Activated CD4-positive, alpha-beta T cell treated with anti-CD3 and anti-CD28 coated beads, Interleukin-2, amount 10 ng/mL, durations not matched to agents 7 days and 5 days (primary cell): ENCODE measurements at regions not wholly inside any gene's neighbourhood (a gene's known extent, or its start where the extent isn't known, plus 50 kb on each side); places are given as distances from the start of the nearest gene placed in this dataset.

Experiments used
- CTCF ChIA-PET: fragments of 350-600 bp; sonication (Branson Sonifier 250); formaldehyde crosslinking; loops from one replicate; lab custom pipeline; 2021; ENCODE audit warnings: antibody characterized with exemption; lab: Charles Lee
- POLR2A ChIA-PET: fragments of 350-600 bp; sonication (Branson Sonifier 250); formaldehyde crosslinking; loops from one replicate; lab custom pipeline; 2021; ENCODE audit warnings: antibody characterized with exemption; lab: Charles Lee
- DNase-seq: peaks from one replicate; pipeline ENCODE4 v3.0.0-alpha.2; 2020
- H3K27ac Mint-ChIP-seq: one replicate; pipeline ENCODE4 v1.8.0; 2021; ENCODE audit warnings: mild to moderate bottlenecking, moderate library complexity, mixed read lengths
- H3K27me3 Mint-ChIP-seq: one replicate; pipeline ENCODE4 v1.8.0; 2021; ENCODE audit warnings: mixed read lengths
- H3K36me3 Mint-ChIP-seq: one replicate; pipeline ENCODE4 v1.8.0; 2021; ENCODE audit warnings: low read depth, mixed read lengths
- H3K4me1 Mint-ChIP-seq: one replicate; pipeline ENCODE4 v1.8.0; 2021; ENCODE audit warnings: mixed read lengths
- H3K4me3 Mint-ChIP-seq: one replicate; pipeline ENCODE4 v1.8.0; 2021; ENCODE audit warnings: mild to moderate bottlenecking, moderate library complexity, mixed read lengths
- H3K9me3 Mint-ChIP-seq: one replicate; pipeline ENCODE4 v1.8.0; 2021; ENCODE audit warnings: mixed read lengths

- no peaks in the 10 kb centered on the region for H3K36me3 Mint-ChIP-seq
- DNase-seq: no peak
- H3K4me3 Mint-ChIP-seq: no peak overlapping the region
- no peak overlapping the region for H3K27ac Mint-ChIP-seq
- POLR2A ChIA-PET: no interaction called here
- no peaks in the 10 kb centered on the region for H3K4me1 Mint-ChIP-seq
- H3K27me3 Mint-ChIP-seq: no peaks in the 10 kb centered on the region
- CTCF ChIA-PET: no interaction called here
- H3K9me3 Mint-ChIP-seq: no peaks in the 10 kb centered on the region
Observed at GRCh38 chr2:83787189-83787588, 671.9 kb downstream of the SUCLG1 start.

- Mint-ChIP-seq H3K9me3 (no peaks in the 10 kb centered on the region), H3K36me3 (no peaks in the 10 kb centered on the region), H3K4me1 (no peaks in the 10 kb centered on the region), H3K4me3 (no peak overlapping the region), H3K27me3 (no peaks in the 10 kb centered on the region), H3K27ac (no peak overlapping the region)
- POLR2A ChIA-PET: no interaction called here
- no peak for DNase-seq
- CTCF ChIA-PET: no interaction called here
Observed at GRCh38 chr2:83786140-83786539, 672.9 kb downstream of the SUCLG1 start.

- no peak for DNase-seq
- Mint-ChIP-seq H3K36me3 (no peaks in the 10 kb centered on the region), H3K9me3 (no peaks in the 10 kb centered on the region), H3K27me3 (no peaks in the 10 kb centered on the region), H3K27ac (no peak overlapping the region), H3K4me3 (no peak overlapping the region), H3K4me1 (no peaks in the 10 kb centered on the region)
- ChIA-PET POLR2A (no interaction called here), CTCF (no interaction called here)
Observed at GRCh38 chr2:83784947-83785346, 674.1 kb downstream of the SUCLG1 start.

GRCh38 chr2:83784315-83784714 lies 674.8 kb downstream of the SUCLG1 start:
- CTCF ChIA-PET: no interaction called here
- H3K9me3 Mint-ChIP-seq: no peaks in the 10 kb centered on the region
- no peak overlapping the region for H3K27ac Mint-ChIP-seq
- no peaks in the 10 kb centered on the region for H3K36me3 Mint-ChIP-seq
- H3K4me1 Mint-ChIP-seq: no peaks in the 10 kb centered on the region
- DNase-seq: no peak
- POLR2A ChIA-PET: no interaction called here
- H3K4me3 Mint-ChIP-seq: no peak overlapping the region
- no peaks in the 10 kb centered on the region for H3K27me3 Mint-ChIP-seq

- Mint-ChIP-seq H3K36me3 (no peaks in the 10 kb centered on the region), H3K4me3 (no peak overlapping the region), H3K27ac (no peak overlapping the region), H3K9me3 (no peaks in the 10 kb centered on the region), H3K27me3 (no peaks in the 10 kb centered on the region), H3K4me1 (no peaks in the 10 kb centered on the region)
- CTCF ChIA-PET: interaction anchor here (0.8 kb wide), 1 partner anchor 22 kb away, joined by 3 read pairs; no protein-coding TSS in a partner anchor
- no peak for DNase-seq
- POLR2A ChIA-PET: no interaction called here
Observed at GRCh38 chr2:83782122-83782521, 677.0 kb downstream of the SUCLG1 start.

- no peak for DNase-seq
- POLR2A ChIA-PET: no interaction called here
- no peaks in the 10 kb centered on the region for H3K27me3 Mint-ChIP-seq
- H3K9me3 Mint-ChIP-seq: peaks cover 10% of the 10 kb centered on the region
- no peak overlapping the region for H3K27ac Mint-ChIP-seq
- no peak overlapping the region for H3K4me3 Mint-ChIP-seq
- H3K36me3 Mint-ChIP-seq: no peaks in the 10 kb centered on the region
- no peaks in the 10 kb centered on the region for H3K4me1 Mint-ChIP-seq
- CTCF ChIA-PET: interaction anchor here (0.6 kb wide), 1 partner anchor 44 kb away, joined by 5 read pairs; no protein-coding TSS in a partner anchor
Observed at GRCh38 chr2:83764447-83765005, 694.6 kb downstream of the SUCLG1 start.

- DNase-seq: no peak
- Mint-ChIP-seq H3K4me1 (no peaks in the 10 kb centered on the region), H3K9me3 (peaks cover 13% of the 10 kb centered on the region), H3K27me3 (no peaks in the 10 kb centered on the region), H3K4me3 (no peak overlapping the region), H3K27ac (no peak overlapping the region), H3K36me3 (no peaks in the 10 kb centered on the region)
- CTCF ChIA-PET: no interaction called here
- POLR2A ChIA-PET: no interaction called here
Observed at GRCh38 chr2:83757329-83757728, 701.8 kb downstream of the SUCLG1 start.

GRCh38 chr2:83756219-83756618 lies 702.9 kb downstream of the SUCLG1 start:
- Mint-ChIP-seq H3K27ac (no peak overlapping the region), H3K4me1 (no peaks in the 10 kb centered on the region), H3K9me3 (peaks cover 13% of the 10 kb centered on the region), H3K36me3 (no peaks in the 10 kb centered on the region), H3K4me3 (no peak overlapping the region), H3K27me3 (no peaks in the 10 kb centered on the region)
- no peak for DNase-seq
- CTCF ChIA-PET: no interaction called here
- POLR2A ChIA-PET: no interaction called here

GRCh38 chr2:83747141-83747540 lies 711.9 kb downstream of the SUCLG1 start:
- Mint-ChIP-seq H3K4me1 (no peaks in the 10 kb centered on the region), H3K36me3 (no peaks in the 10 kb centered on the region), H3K27ac (no peak overlapping the region), H3K4me3 (no peak overlapping the region), H3K9me3 (no peaks in the 10 kb centered on the region), H3K27me3 (no peaks in the 10 kb centered on the region)
- CTCF ChIA-PET: no interaction called here
- POLR2A ChIA-PET: no interaction called here
- DNase-seq: no peak

GRCh38 chr2:83744855-83745254 lies 714.2 kb downstream of the SUCLG1 start:
- no peak overlapping the region for H3K27ac Mint-ChIP-seq
- H3K9me3 Mint-ChIP-seq: peaks cover 8% of the 10 kb centered on the region
- H3K27me3 Mint-ChIP-seq: no peaks in the 10 kb centered on the region
- H3K36me3 Mint-ChIP-seq: no peaks in the 10 kb centered on the region
- no peak overlapping the region for H3K4me3 Mint-ChIP-seq
- no peak for DNase-seq
- ChIA-PET CTCF (interaction anchor here (0.5 kb wide), 1 partner anchor 80 kb away, joined by 3 read pairs; no protein-coding TSS in a partner anchor), POLR2A (no interaction called here)
- H3K4me1 Mint-ChIP-seq: no peaks in the 10 kb centered on the region

- CTCF ChIA-PET: no interaction called here
- H3K4me3 Mint-ChIP-seq: no peak overlapping the region
- H3K27me3 Mint-ChIP-seq: no peaks in the 10 kb centered on the region
- H3K36me3 Mint-ChIP-seq: no peaks in the 10 kb centered on the region
- no peaks in the 10 kb centered on the region for H3K4me1 Mint-ChIP-seq
- POLR2A ChIA-PET: no interaction called here
- DNase-seq: no peak
- H3K9me3 Mint-ChIP-seq: peaks cover 11% of the 10 kb centered on the region
- H3K27ac Mint-ChIP-seq: no peak overlapping the region
Observed at GRCh38 chr2:83742117-83742782, 716.8 kb downstream of the SUCLG1 start.

GRCh38 chr2:83730223-83730622 lies 728.9 kb downstream of the SUCLG1 start:
- POLR2A ChIA-PET: no interaction called here
- CTCF ChIA-PET: no interaction called here

GRCh38 chr2:83725735-83726134 lies 733.3 kb downstream of the SUCLG1 start:
- H3K27ac Mint-ChIP-seq: no peak overlapping the region

More at GRCh38 chr2:83730223-83730622, 728.9 kb downstream of the SUCLG1 start:
- Mint-ChIP-seq H3K4me3 (no peak overlapping the region), H3K9me3 (no peaks in the 10 kb centered on the region), H3K27me3 (no peaks in the 10 kb centered on the region), H3K27ac (no peak overlapping the region), H3K36me3 (no peaks in the 10 kb centered on the region), H3K4me1 (no peaks in the 10 kb centered on the region)
- no peak for DNase-seq

GRCh38 chr2:83705146-83705545 lies 753.9 kb downstream of the SUCLG1 start:
- Mint-ChIP-seq H3K36me3 (no peaks in the 10 kb centered on the region), H3K27ac (no peak overlapping the region), H3K9me3 (no peaks in the 10 kb centered on the region), H3K4me1 (no peaks in the 10 kb centered on the region), H3K27me3 (no peaks in the 10 kb centered on the region), H3K4me3 (no peak overlapping the region)
- POLR2A ChIA-PET: no interaction called here
- CTCF ChIA-PET: no interaction called here
- no peak for DNase-seq

More at GRCh38 chr2:83725735-83726134, 733.3 kb downstream of the SUCLG1 start:
- no peaks in the 10 kb centered on the region for H3K9me3 Mint-ChIP-seq
- no peak overlapping the region for H3K4me3 Mint-ChIP-seq
- CTCF ChIA-PET: no interaction called here
- no peaks in the 10 kb centered on the region for H3K4me1 Mint-ChIP-seq
- H3K36me3 Mint-ChIP-seq: no peaks in the 10 kb centered on the region
- no peak for DNase-seq
- H3K27me3 Mint-ChIP-seq: no peaks in the 10 kb centered on the region
- POLR2A ChIA-PET: no interaction called here
